H1 (cell line): ENCODE measurements at regions not wholly inside any gene's neighbourhood (a gene's known extent, or its start where the extent isn't known, plus 50 kb on each side); places are given as distances from the start of the nearest gene placed in this dataset.

Experiments used
- CTCF ChIA-PET: fragments of 300-600 bp; sonication (Branson Sonifier 250); formaldehyde crosslinking; loops from one replicate; lab custom pipeline; 2021; ENCODE audit not compliant: partially characterized antibody; lab: Charles Lee
- POLR2A ChIA-PET: fragments of 300-600 bp; sonication (Branson Sonifier 250); formaldehyde crosslinking; loops from one replicate; lab custom pipeline; 2021; ENCODE audit warnings: inconsistent platforms; ENCODE audit not compliant: partially characterized antibody; lab: Charles Lee
- DNase-seq, 2 experiments: peaks; one replicate each; pipeline versions ENCODE4 v3.0.0 to v3.0.0-alpha.2; 2010 to 2022; ENCODE audit warnings: low spot score in 2 of 2, low read depth in 1 of 2, mixed read lengths in 1 of 2
- FAIRE-seq: peaks from 2 replicates; lab custom pipeline; 2011; peaks lifted over from hg19 to GRCh38; lab: Jason Lieb, UNC
- H2AFZ ChIP-seq: 2 replicates; pipeline ENCODE4 v1.8.1; 2012; ENCODE audit warnings: low read length, inconsistent platforms
- H2AK5ac ChIP-seq: 2 replicates; pipeline ENCODE4 v1.6.1; 2013; ENCODE audit warnings: low read depth, low read length
- H2BK120ac ChIP-seq: replicated peaks from 2 replicates; pipeline ENCODE3; 2013; ENCODE audit warnings: low read depth, low read length, inconsistent platforms
- H2BK12ac ChIP-seq: 2 replicates; pipeline ENCODE4 v1.6.1; 2013; ENCODE audit warnings: low read depth, low read length
- H2BK15ac ChIP-seq: 2 replicates; pipeline ENCODE4 v1.6.1; 2013; ENCODE audit warnings: low read length
- H2BK20ac ChIP-seq: 2 replicates; pipeline ENCODE4 v1.6.1; 2013; ENCODE audit warnings: low read length
- H2BK5ac ChIP-seq: 2 replicates; pipeline ENCODE4 v1.6.1; 2013; ENCODE audit warnings: low read depth, low read length
- H3K14ac ChIP-seq: 2 replicates; pipeline ENCODE4 v1.6.1; 2013; ENCODE audit warnings: inconsistent platforms; ENCODE audit not compliant: insufficient read length
- H3K18ac ChIP-seq: 2 replicates; pipeline ENCODE4 v1.6.1; 2013; ENCODE audit warnings: low read length; ENCODE audit errors: extremely low read depth
- H3K23ac ChIP-seq: 2 replicates; pipeline ENCODE4 v1.6.1; 2013; ENCODE audit warnings: inconsistent platforms; ENCODE audit not compliant: insufficient read length
- H3K23me2 ChIP-seq: 2 replicates; pipeline ENCODE4 v1.6.1; 2013; ENCODE audit warnings: low read depth, low read length
- H3K27ac ChIP-seq: 2 replicates; pipeline ENCODE4 v1.6.1; 2011; ENCODE audit warnings: low read depth, low read length, inconsistent platforms
- H3K27me3 ChIP-seq, 4 experiments: replicated peaks in 1 of 4; 1 replicate in 1 of 4; 2 replicates in 3 of 4; pipeline versions ENCODE4 v1.6.1 to v1.8.1; 2011 to 2013; ENCODE audit warnings: low read length in 3 of 4, mild to moderate bottlenecking in 3 of 4, inconsistent platforms in 2 of 4, mixed read lengths in 2 of 4, moderate library complexity in 1 of 4; ENCODE audit not compliant: control insufficient read depth in 3 of 4, insufficient read depth in 3 of 4; ENCODE audit errors: extremely low read depth in 1 of 4
- H3K36me3 ChIP-seq, 4 experiments: 2 replicates each; pipeline versions ENCODE4 v1.6.1 to v1.8.1; 2011 to 2013; ENCODE audit warnings: mild to moderate bottlenecking in 4 of 4, low read length in 3 of 4, moderate library complexity in 2 of 4, control low read depth in 1 of 4, inconsistent platforms in 1 of 4; ENCODE audit not compliant: insufficient read depth in 4 of 4, control insufficient read depth in 2 of 4
- H3K4ac ChIP-seq: replicated peaks from 2 replicates; pipeline ENCODE3; 2013; ENCODE audit warnings: low read length, low read depth, mixed read lengths, inconsistent platforms; ENCODE audit not compliant: insufficient read length
- H3K4me1 ChIP-seq, 4 experiments: replicated peaks in 1 of 4; 1 replicate in 1 of 4; 2 replicates in 3 of 4; pipeline versions ENCODE4 v1.6.1 to v1.8.1; 2011 to 2013; ENCODE audit warnings: low read length in 3 of 4, inconsistent platforms in 2 of 4, mixed read lengths in 1 of 4; ENCODE audit not compliant: insufficient read depth in 4 of 4, control insufficient read depth in 3 of 4
- H3K4me2 ChIP-seq, 2 experiments: 2 replicates each; pipeline versions ENCODE4 v1.6.1 to v1.8.1; 2011 to 2013; ENCODE audit warnings: low read depth in 2 of 2, low read length in 2 of 2, control low read depth in 1 of 2, inconsistent platforms in 1 of 2, mild to moderate bottlenecking in 1 of 2; ENCODE audit not compliant: insufficient read depth in 1 of 2
- H3K4me3 ChIP-seq, 4 experiments: fragments of 200-600, 300-600 bp in 1 of 4; sonication (generic), shearing (Covaris generic), sonication (Bioruptor Twin) in 1 of 4; 2 replicates each; pipeline versions ENCODE4 v1.5.1 to v1.8.1; 2011 to 2016; ENCODE audit warnings: low read length in 4 of 4, low read depth in 3 of 4, control low read depth in 2 of 4, inconsistent platforms in 2 of 4, mild to moderate bottlenecking in 2 of 4, mixed read lengths in 1 of 4, moderate library complexity in 1 of 4; ENCODE audit not compliant: insufficient read depth in 2 of 4; ENCODE audit errors: extremely low read depth in 1 of 4
- H3K56ac ChIP-seq: replicated peaks from 2 replicates; pipeline ENCODE3; 2013; ENCODE audit warnings: low read depth, mild to moderate bottlenecking, mixed read lengths, low read length, inconsistent platforms; ENCODE audit not compliant: insufficient read length
- H3K79me1 ChIP-seq: 2 replicates; pipeline ENCODE4 v1.6.1; 2013; ENCODE audit warnings: low read depth, low read length, control low read depth
- H3K79me2 ChIP-seq, 2 experiments: 2 replicates each; pipeline versions ENCODE4 v1.6.1 to v1.8.1; 2012 to 2013; ENCODE audit warnings: low read length in 2 of 2, mild to moderate bottlenecking in 2 of 2, inconsistent platforms in 1 of 2; ENCODE audit not compliant: insufficient read depth in 2 of 2, control insufficient read depth in 1 of 2
- H3K9ac ChIP-seq, 4 experiments: replicated peaks in 1 of 4; 1 replicate in 1 of 4; 2 replicates in 3 of 4; pipeline versions ENCODE4 v1.6.1 to v1.8.1; 2011 to 2013; ENCODE audit warnings: low read depth in 3 of 4, low read length in 3 of 4, control low read depth in 2 of 4, mild to moderate bottlenecking in 2 of 4, moderate library complexity in 2 of 4, inconsistent platforms in 1 of 4; ENCODE audit errors: extremely low read depth in 1 of 4
- H3K9me3 ChIP-seq, 2 experiments: 2 replicates each; pipeline versions ENCODE4 v1.6.1 to v1.8.1; 2012 to 2013; ENCODE audit warnings: mild to moderate bottlenecking in 2 of 2, moderate library complexity in 2 of 2, control low read depth in 1 of 2, inconsistent platforms in 1 of 2, low read depth in 1 of 2, low read length in 1 of 2, mixed read lengths in 1 of 2; ENCODE audit not compliant: insufficient read depth in 2 of 2
- H4K20me1 ChIP-seq, 2 experiments: replicated peaks in 1 of 2; 2 replicates each; pipeline versions ENCODE3 to v1.8.1; 2011 to 2013; ENCODE audit warnings: inconsistent platforms in 2 of 2, low read length in 2 of 2, mild to moderate bottlenecking in 1 of 2; ENCODE audit not compliant: insufficient read depth in 2 of 2, control insufficient read depth in 1 of 2
- H4K5ac ChIP-seq: 2 replicates; pipeline ENCODE4 v1.6.1; 2013; ENCODE audit warnings: low read length, low read depth, mixed read lengths, inconsistent platforms; ENCODE audit not compliant: insufficient read length
- H4K8ac ChIP-seq: 2 replicates; pipeline ENCODE4 v1.8.0; 2013; ENCODE audit warnings: mild to moderate bottlenecking, moderate library complexity, low read length, inconsistent platforms; ENCODE audit not compliant: insufficient read depth; ENCODE audit errors: extremely low read depth
- H4K91ac ChIP-seq: replicated peaks from 2 replicates; pipeline ENCODE3; 2013; ENCODE audit warnings: low read length, mixed read lengths, inconsistent platforms; ENCODE audit not compliant: insufficient read length
- BACH1 ChIP-seq: IDR thresholded peaks from 2 replicates; pipeline ENCODE4 v1.6.1; 2012; ENCODE audit warnings: low read length, improper control_type of control experiment
- CHD2 ChIP-seq: IDR thresholded peaks from 2 replicates; pipeline ENCODE4 v1.6.1; 2012; ENCODE audit warnings: low read length, improper control_type of control experiment
- EP300 ChIP-seq, 2 experiments: IDR thresholded peaks; 1 replicate in 1 of 2; 2 replicates in 1 of 2; pipeline ENCODE4 v1.6.1; 2011 to 2012; ENCODE audit warnings: low read depth in 2 of 2, low read length in 2 of 2, mild to moderate bottlenecking in 2 of 2, borderline replicate concordance in 1 of 2, inconsistent platforms in 1 of 2, moderate library complexity in 1 of 2
- POU5F1 ChIP-seq: IDR thresholded peaks from 2 replicates; pipeline ENCODE4 v1.6.1; 2011; ENCODE audit warnings: low read depth, mild to moderate bottlenecking, low read length, moderate library complexity
- SP1 ChIP-seq: IDR thresholded peaks from 2 replicates; pipeline ENCODE4 v1.6.1; 2011; ENCODE audit warnings: low read depth, low read length
- SP4 ChIP-seq: IDR thresholded peaks from 2 replicates; pipeline ENCODE4 v1.6.1; 2012; ENCODE audit warnings: low read length, inconsistent platforms
- SRF ChIP-seq: IDR thresholded peaks from 2 replicates; pipeline ENCODE4 v1.6.1; 2011; ENCODE audit warnings: mild to moderate bottlenecking, low read depth, low read length, moderate library complexity
- TCF12 ChIP-seq: IDR thresholded peaks from 2 replicates; pipeline ENCODE4 v1.6.1; 2011; ENCODE audit warnings: low read depth, mild to moderate bottlenecking, low read length
- WGBS, 2 experiments: shearing (Covaris generic) in 1 of 2; methylation state at CpG; one replicate each; pipeline versions ENCODE4 v1.1.6 to v1.1.7; 2013 to 2015; ENCODE audit warnings: low lambda C conversion rate in 2 of 2, mixed read lengths in 2 of 2, inconsistent platforms in 1 of 2, low coverage in 1 of 2, missing lambda C conversion rate in 1 of 2; ENCODE audit not compliant: insufficient replicate concordance in 2 of 2, insufficient coverage in 1 of 2, insufficient read length in 1 of 2; ENCODE audit errors: extremely low coverage in 1 of 2, missing lambda C conversion rate in 1 of 2; 5-methylcytosine and 5-hydroxymethylcytosine counted together
- TF ChIP-seq, protein P1 (sequence below): IDR thresholded peaks from 2 replicates; pipeline ENCODE4 v1.6.1; 2012; ENCODE audit warnings: low read length, inconsistent platforms
- TF ChIP-seq, protein P2 (sequence below): IDR thresholded peaks from 2 replicates; pipeline ENCODE4 v1.6.1; 2012; ENCODE audit warnings: inconsistent platforms

DNA sequence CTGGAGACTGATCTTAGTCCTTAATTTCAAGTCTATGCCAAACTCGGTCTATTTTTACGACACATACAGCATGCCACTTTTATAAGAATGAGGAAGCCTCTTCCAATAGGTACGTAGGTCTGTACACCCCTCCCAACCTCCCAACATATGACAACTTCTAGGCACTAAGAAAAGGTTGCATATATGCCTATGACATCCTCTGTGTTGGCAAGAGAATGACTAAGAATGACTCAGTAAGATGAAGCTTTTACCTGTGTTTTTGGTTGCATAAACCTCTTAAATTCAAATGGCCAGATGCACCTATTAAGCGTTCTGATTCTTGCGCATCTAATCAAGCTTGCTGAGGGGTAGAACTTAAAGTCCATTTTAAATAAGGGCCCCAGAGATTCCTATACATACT is 586.4 kb upstream of the ZEB2 start:
- H3K23ac ChIP-seq, result no peak overlapping the region
- FAIRE-seq (no peak), DNase-seq (no peak)
- no peaks in the 10 kb centered on the region for H3K27me3 ChIP-seq
- H3K27ac ChIP-seq, result no peak overlapping the region
- no peak overlapping the region for H3K4me3 ChIP-seq
- no peak overlapping the region for H3K56ac ChIP-seq
- H2BK120ac ChIP-seq, result no peak overlapping the region
- no peak overlapping the region for H2AK5ac ChIP-seq
- no peak overlapping the region for H2AFZ ChIP-seq
- no peaks in the 10 kb centered on the region for H3K79me1 ChIP-seq
- H3K79me2 ChIP-seq, result no peaks in the 10 kb centered on the region
- H3K9ac ChIP-seq, result no peak overlapping the region
- 97% methylated on average over 5 of the region's 5 CpGs; no CpG with 5 or more reads in 1 of the 2 experiments for WGBS, 2 experiments
- H3K4me2 ChIP-seq, result no peak overlapping the region
- ChIA-PET CTCF (no interaction called here), POLR2A (no interaction called here)
- no peak overlapping the region for H3K18ac ChIP-seq
- H3K4ac ChIP-seq, result no peak overlapping the region
- no peak overlapping the region for H2BK5ac ChIP-seq
- H4K20me1 ChIP-seq, result no peaks in the 10 kb centered on the region
- H2BK12ac ChIP-seq, result no peak overlapping the region
- H3K14ac ChIP-seq, result no peak overlapping the region
- H2BK15ac ChIP-seq, result no peak overlapping the region
- no peak overlapping the region for H2BK20ac ChIP-seq
- no peak overlapping the region for H4K8ac ChIP-seq
- no peak overlapping the region for H4K91ac ChIP-seq
- no peaks in the 10 kb centered on the region for H3K9me3 ChIP-seq
- H3K23me2 ChIP-seq, result no peaks in the 10 kb centered on the region
- H3K4me1 ChIP-seq, result no peaks in the 10 kb centered on the region
- no peak overlapping the region for H4K5ac ChIP-seq
- no peaks in the 10 kb centered on the region for H3K36me3 ChIP-seq
- TF ChIP-seq SP1, result no peak
- no peak for TF ChIP-seq POU5F1
- no peak for TF ChIP-seq CHD2
- TF ChIP-seq, protein P1, sequence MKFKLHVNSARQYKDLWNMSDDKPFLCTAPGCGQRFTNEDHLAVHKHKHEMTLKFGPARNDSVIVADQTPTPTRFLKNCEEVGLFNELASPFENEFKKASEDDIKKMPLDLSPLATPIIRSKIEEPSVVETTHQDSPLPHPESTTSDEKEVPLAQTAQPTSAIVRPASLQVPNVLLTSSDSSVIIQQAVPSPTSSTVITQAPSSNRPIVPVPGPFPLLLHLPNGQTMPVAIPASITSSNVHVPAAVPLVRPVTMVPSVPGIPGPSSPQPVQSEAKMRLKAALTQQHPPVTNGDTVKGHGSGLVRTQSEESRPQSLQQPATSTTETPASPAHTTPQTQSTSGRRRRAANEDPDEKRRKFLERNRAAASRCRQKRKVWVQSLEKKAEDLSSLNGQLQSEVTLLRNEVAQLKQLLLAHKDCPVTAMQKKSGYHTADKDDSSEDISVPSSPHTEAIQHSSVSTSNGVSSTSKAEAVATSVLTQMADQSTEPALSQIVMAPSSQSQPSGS, result no peak
- no peak for TF ChIP-seq SRF
- TF ChIP-seq TCF12, result no peak
- no peak for TF ChIP-seq SP4
- no peak for TF ChIP-seq EP300 (IDR thresholded peaks at IDR 0.05; ENCODE audit: borderline replicate concordance in 1 of 2, low read depth in 2 of 2, low read length in 2 of 2)
- TF ChIP-seq, protein P2, sequence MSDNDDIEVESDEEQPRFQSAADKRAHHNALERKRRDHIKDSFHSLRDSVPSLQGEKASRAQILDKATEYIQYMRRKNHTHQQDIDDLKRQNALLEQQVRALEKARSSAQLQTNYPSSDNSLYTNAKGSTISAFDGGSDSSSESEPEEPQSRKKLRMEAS, result no peak
- TF ChIP-seq BACH1, result no peak
